IMR-90 (cell line): ENCODE measurements at regions not wholly inside any gene's neighbourhood (a gene's known extent, or its start where the extent isn't known, plus 50 kb on each side); places are given as distances from the start of the nearest gene placed in this dataset.

Experiments used
- ATAC-seq: fragments of 200-7000 bp; cut with Tn5 transposase; 2 replicates; pipeline ENCODE4 v1.9.1; 2020; ENCODE audit warnings: low read depth, mild to moderate bottlenecking, moderate library complexity
- BruUV-seq: library from RNA; stranded (reverse); fragments of 400-500 nt; replicated peaks from 2 replicates; lab custom pipeline; 2021; lab: Mats Ljungman, UMichigan
- CTCF ChIA-PET: fragments of 300-600 bp; formaldehyde crosslinking; extraction: SDS; loops from one replicate; lab custom pipeline; 2021; ENCODE audit warnings: antibody characterized with exemption; lab: Yijun Ruan, JAX
- POLR2A ChIA-PET: fragments of 300-600 bp; sonication (Branson Sonifier 250); formaldehyde crosslinking; loops from one replicate; lab custom pipeline; 2022; ENCODE audit warnings: antibody characterized with exemption; ENCODE audit not compliant: unreplicated experiment; lab: Charles Lee
- DNase-seq: peaks from one replicate; pipeline ENCODE4 v3.0.0; 2013
- H2AFZ ChIP-seq: replicated peaks from 2 replicates; pipeline ENCODE3; 2013; ENCODE audit warnings: low read length, mild to moderate bottlenecking; ENCODE audit not compliant: poor library complexity
- H2AK5ac ChIP-seq: 2 replicates; pipeline ENCODE4 v1.6.1; 2013; ENCODE audit warnings: low read depth, low read length, inconsistent platforms
- H2AK9ac ChIP-seq: replicated peaks from 2 replicates; pipeline ENCODE3; 2013; ENCODE audit warnings: mild to moderate bottlenecking, low read depth, low read length, moderate library complexity; ENCODE audit not compliant: poor library complexity
- H2BK120ac ChIP-seq: 2 replicates; pipeline ENCODE4 v1.6.1; 2013; ENCODE audit warnings: low read depth, low read length, inconsistent platforms
- H2BK15ac ChIP-seq: 3 replicates; pipeline ENCODE4 v1.6.1; 2013; ENCODE audit warnings: low read depth, low read length, inconsistent platforms
- H2BK20ac ChIP-seq: 2 replicates; pipeline ENCODE4 v1.6.1; 2013; ENCODE audit warnings: low read depth, mild to moderate bottlenecking, inconsistent platforms, low read length, moderate library complexity
- H2BK5ac ChIP-seq: 2 replicates; pipeline ENCODE4 v1.6.1; 2013; ENCODE audit warnings: mild to moderate bottlenecking, low read depth, low read length, inconsistent platforms; ENCODE audit not compliant: poor library complexity, severe bottlenecking
- H3K14ac ChIP-seq: replicated peaks from 2 replicates; pipeline ENCODE4 v1.6.1; 2013; ENCODE audit warnings: low read depth, low read length, inconsistent platforms
- H3K18ac ChIP-seq: 2 replicates; pipeline ENCODE4 v1.6.1; 2013; ENCODE audit warnings: low read depth, low read length, control low read depth
- H3K23ac ChIP-seq: 2 replicates; pipeline ENCODE4 v1.6.1; 2013; ENCODE audit warnings: low read depth, low read length, inconsistent platforms
- H3K27ac ChIP-seq: 2 replicates; pipeline ENCODE4 v1.5.1; 2013; ENCODE audit warnings: mild to moderate bottlenecking, control low read depth, low read length; ENCODE audit not compliant: insufficient read depth
- H3K27me3 ChIP-seq: 2 replicates; pipeline ENCODE4 v1.6.1; 2013; ENCODE audit warnings: low read length; ENCODE audit not compliant: control insufficient read depth, insufficient read depth
- H3K36me3 ChIP-seq: 2 replicates; pipeline ENCODE4 v1.6.1; 2013; ENCODE audit warnings: low read length, mixed read lengths; ENCODE audit not compliant: control insufficient read depth, insufficient read depth
- H3K4ac ChIP-seq: 2 replicates; pipeline ENCODE4 v1.6.1; 2013; ENCODE audit warnings: low read depth, low read length, inconsistent platforms
- H3K4me1 ChIP-seq: 2 replicates; pipeline ENCODE4 v1.6.1; 2013; ENCODE audit warnings: low read length, mixed read lengths; ENCODE audit not compliant: control insufficient read depth, insufficient read depth
- H3K4me2 ChIP-seq: 2 replicates; pipeline ENCODE4 v1.6.1; 2013; ENCODE audit warnings: low read depth, mild to moderate bottlenecking, control low read depth, low read length, moderate library complexity
- H3K4me3 ChIP-seq: 2 replicates; pipeline ENCODE4 v1.5.1; 2013; ENCODE audit warnings: low read depth, mild to moderate bottlenecking, control low read depth, low read length, moderate library complexity; ENCODE audit not compliant: insufficient read depth
- H3K56ac ChIP-seq: 2 replicates; pipeline ENCODE4 v1.6.1; 2013; ENCODE audit warnings: low read length, inconsistent platforms; ENCODE audit not compliant: insufficient read depth; ENCODE audit errors: extremely low read depth
- H3K79me1 ChIP-seq, 2 experiments: 2 replicates each; pipeline ENCODE4 v1.6.1; 2013; ENCODE audit warnings: low read length in 2 of 2, inconsistent platforms in 1 of 2, low read depth in 1 of 2
- H3K9ac ChIP-seq: 2 replicates; pipeline ENCODE4 v1.6.1; 2013; ENCODE audit warnings: low read depth, low read length, control low read depth
- H3K9me1 ChIP-seq: 2 replicates; pipeline ENCODE4 v1.6.1; 2013; ENCODE audit warnings: low read length, inconsistent platforms; ENCODE audit not compliant: insufficient read depth
- H3K9me3 ChIP-seq: 2 replicates; pipeline ENCODE4 v1.6.1; 2013; ENCODE audit warnings: low read length; ENCODE audit not compliant: control insufficient read depth, insufficient read depth
- H4K20me1 ChIP-seq: 2 replicates; pipeline ENCODE4 v1.6.1; 2013; ENCODE audit warnings: low read length, inconsistent platforms; ENCODE audit not compliant: insufficient read depth
- H4K5ac ChIP-seq: 2 replicates; pipeline ENCODE4 v1.6.1; 2013; ENCODE audit warnings: mild to moderate bottlenecking, low read depth, low read length, control low read depth
- H4K8ac ChIP-seq, 2 experiments: 2 replicates each; pipeline ENCODE4 v1.6.1; 2013; ENCODE audit warnings: low read depth in 2 of 2, low read length in 2 of 2, control low read depth in 1 of 2, inconsistent platforms in 1 of 2
- H4K91ac ChIP-seq: 2 replicates; pipeline ENCODE4 v1.6.1; 2013; ENCODE audit warnings: low read depth, low read length, inconsistent platforms; ENCODE audit not compliant: insufficient read depth
- BHLHE40 ChIP-seq: fragments of 150-350 bp; IDR thresholded peaks from 2 replicates; pipeline ENCODE4 v1.6.1; 2016; ENCODE audit warnings: mild to moderate bottlenecking, low read depth, low read length
- CEBPB ChIP-seq: IDR thresholded peaks from 2 replicates; pipeline ENCODE4 v1.6.1; 2012; ENCODE audit warnings: low read depth, low read length, improper control_type of control experiment
- CHD1 ChIP-seq: IDR thresholded peaks from 2 replicates; pipeline ENCODE4 v1.6.1; 2012; ENCODE audit warnings: low read depth, low read length, improper control_type of control experiment
- CTCF ChIP-seq: conservative IDR thresholded peaks from 2 replicates; pipeline ENCODE4 v1.5.1; 2012; ENCODE audit warnings: mild to moderate bottlenecking, low read depth, low read length, improper control_type of control experiment
- ELK1 ChIP-seq: fragments of 150-350 bp; IDR thresholded peaks from 2 replicates; pipeline ENCODE4 v1.6.1; 2016; ENCODE audit warnings: low read depth, mild to moderate bottlenecking, low read length, moderate library complexity, borderline replicate concordance
- FOS ChIP-seq: fragments of 150-350 bp; IDR thresholded peaks from 2 replicates; pipeline ENCODE4 v1.6.1; 2016; ENCODE audit warnings: low read depth, low read length
- MAFK ChIP-seq: IDR thresholded peaks from 2 replicates; pipeline ENCODE4 v1.6.1; 2012; ENCODE audit warnings: low read depth, low read length, improper control_type of control experiment
- MAZ ChIP-seq: IDR thresholded peaks from 2 replicates; pipeline ENCODE4 v1.6.1; 2012; ENCODE audit warnings: low read depth, mild to moderate bottlenecking, low read length, improper control_type of control experiment, moderate library complexity, borderline replicate concordance
- MXI1 ChIP-seq: IDR thresholded peaks from 2 replicates; pipeline ENCODE4 v1.6.1; 2012; ENCODE audit warnings: low read depth, mild to moderate bottlenecking, low read length, moderate library complexity, borderline replicate concordance
- NFE2L2 ChIP-seq: fragments of 150-350 bp; IDR thresholded peaks from 2 replicates; pipeline ENCODE4 v1.6.1; 2016; ENCODE audit warnings: low read depth, mild to moderate bottlenecking, low read length
- POLR2A ChIP-seq: IDR thresholded peaks from 2 replicates; pipeline ENCODE4 v1.6.1; 2012; ENCODE audit warnings: mild to moderate bottlenecking, low read depth, low read length
- RAD21 ChIP-seq: IDR thresholded peaks from 2 replicates; pipeline ENCODE4 v1.6.1; 2012; ENCODE audit warnings: low read length, improper control_type of control experiment
- RCOR1 ChIP-seq: IDR thresholded peaks from 2 replicates; pipeline ENCODE4 v1.6.1; 2012; ENCODE audit warnings: mild to moderate bottlenecking, low read length, improper control_type of control experiment; ENCODE audit not compliant: insufficient replicate concordance
- RFX5 ChIP-seq: IDR thresholded peaks from 2 replicates; pipeline ENCODE4 v1.8.0; 2012; ENCODE audit warnings: low read depth, mild to moderate bottlenecking, low read length, moderate library complexity
- SMC3 ChIP-seq: fragments of 150-350 bp; IDR thresholded peaks from 2 replicates; pipeline ENCODE4 v1.6.1; 2016; ENCODE audit warnings: low read depth, mild to moderate bottlenecking, antibody characterized with exemption, low read length, moderate library complexity
- USF2 ChIP-seq: fragments of 150-350 bp; IDR thresholded peaks from 2 replicates; pipeline ENCODE4 v1.6.1; 2017; ENCODE audit warnings: mild to moderate bottlenecking, antibody characterized with exemption, low read length, low read depth
- WGBS, 2 experiments: methylation state at CpG; one replicate each; pipeline versions ENCODE4 v1.1.5 to v1.1.7; 2013; ENCODE audit warnings: missing lambda C conversion rate in 2 of 2; ENCODE audit not compliant: insufficient read length in 1 of 2; ENCODE audit errors: extremely low coverage in 2 of 2; 5-methylcytosine and 5-hydroxymethylcytosine counted together
- dilution Hi-C: fragments of 300-500 bp; cut with HindIII; formaldehyde crosslinking; loops from one replicate; pipeline ENCODE4 v1.14.3; 2018; ENCODE audit warnings: low sequenced_read_pairs; ENCODE audit not compliant: unreplicated experiment
- in situ Hi-C: fragments of 300-500 bp; cut with MboI; formaldehyde crosslinking; loops from 3 replicates; pipeline ENCODE4 v1.14.3; 2019; ENCODE audit warnings: low sequenced_read_pairs, inconsistent platforms, mixed read lengths
- intact Hi-C: fragments of 100-400 bp; cut with micrococcal nuclease; formaldehyde crosslinking; loops from 2 replicates; pipeline ENCODE4 v1.10.0; 2022

- Histone ChIP-seq H3K9ac (no peak overlapping the region), H3K18ac (no peak overlapping the region), H2AK5ac (no peak overlapping the region), H4K91ac (no peak overlapping the region), H3K23ac (no peak overlapping the region), H4K20me1 (no peaks in the 10 kb centered on the region; the same call in 1 of the 2 replicates), H3K4me1 (no peaks in the 10 kb centered on the region), H2AFZ (no peak overlapping the region), H4K8ac (no peak overlapping the region), H4K5ac (no peak overlapping the region), H2BK20ac (no peak overlapping the region), H3K4me2 (no peak overlapping the region), H3K4me3 (no peak overlapping the region), H3K4ac (no peak overlapping the region), H3K9me3 (no peaks in the 10 kb centered on the region), H3K27me3 (peaks cover 25% of the 10 kb centered on the region), H3K79me1 (no peaks in the 10 kb centered on the region), H3K14ac (no peak overlapping the region), H2BK15ac (no peak overlapping the region), H3K56ac (no peak overlapping the region), H3K36me3 (no peaks in the 10 kb centered on the region), H2BK5ac (no peak overlapping the region), H3K27ac (no peak overlapping the region), H2AK9ac (no peak overlapping the region), H2BK120ac (no peak overlapping the region), H3K9me1 (no peaks in the 10 kb centered on the region)
- 69% methylated on average over 11 of the region's 19 CpGs; no CpG with 5 or more reads in 1 of the 2 experiments for WGBS, 2 experiments
- intact Hi-C loops (no loop called here), in situ Hi-C loops (no loop called here), dilution Hi-C loops (no loop called here)
- ChIA-PET POLR2A (no interaction called here), CTCF (no interaction called here)
- BruUV-seq: no TSS peak
- DNase-seq (no peak), ATAC-seq (no peak)
- TF ChIP-seq FOS: no peak
- no peak for TF ChIP-seq POLR2A
- TF ChIP-seq MAFK: no peak
- no peak for TF ChIP-seq SMC3
- TF ChIP-seq RCOR1: no peak
- TF ChIP-seq USF2: no peak
- no peak for TF ChIP-seq CHD1
- TF ChIP-seq MXI1: no peak
- no peak for TF ChIP-seq BHLHE40
- TF ChIP-seq RFX5: no peak
- no peak for TF ChIP-seq NFE2L2
- TF ChIP-seq RAD21: no peak
- no peak for TF ChIP-seq CEBPB
- no peak for TF ChIP-seq MAZ
- TF ChIP-seq CTCF: no peak
- no peak for TF ChIP-seq ELK1
Observed at GRCh38 chr22:22125028-22125578, 119.5 kb upstream of the VPREB1 start.
